B cell (primary cell): ENCODE measurements at regions not wholly inside any gene's neighbourhood (a gene's known extent, or its start where the extent isn't known, plus 50 kb on each side); places are given as distances from the start of the nearest gene placed in this dataset.

Experiments used
- EZH2 ChIP-seq: IDR thresholded peaks from 2 replicates; pipeline ENCODE4 v1.6.1; 2012; ENCODE audit warnings: borderline replicate concordance, low read depth, mild to moderate bottlenecking, moderate library complexity, low read length; ENCODE audit not compliant: insufficient read depth, poor library complexity, severe bottlenecking
- TF ChIP-seq, protein P1 (sequence below): fragments of 200-600 bp; IDR thresholded peaks from one replicate; pipeline ENCODE4 v1.8.0; 2022; ENCODE audit warnings: antibody characterized with exemption, mild to moderate bottlenecking

DNA sequence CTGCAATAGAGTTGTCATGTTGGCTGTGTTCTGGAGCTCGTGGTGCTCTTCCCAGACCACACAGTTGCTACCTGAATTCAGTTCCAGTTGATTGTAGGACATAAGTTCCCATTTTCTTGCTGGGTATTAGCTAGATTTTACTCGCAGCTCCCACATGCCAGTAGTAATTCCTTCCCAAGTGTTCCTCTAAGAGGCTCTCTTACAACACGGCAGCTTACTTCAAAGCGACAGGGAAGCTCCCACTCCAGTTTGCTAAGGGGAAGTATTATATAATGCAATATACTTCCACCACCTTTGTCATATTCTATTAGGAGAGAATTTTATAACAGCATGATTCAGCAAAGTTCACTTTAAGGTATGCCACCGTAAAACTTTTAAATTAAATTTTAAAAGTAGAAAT, 623.0 kb downstream of the SLCO4C1 start:
- TF ChIP-seq, protein P1, sequence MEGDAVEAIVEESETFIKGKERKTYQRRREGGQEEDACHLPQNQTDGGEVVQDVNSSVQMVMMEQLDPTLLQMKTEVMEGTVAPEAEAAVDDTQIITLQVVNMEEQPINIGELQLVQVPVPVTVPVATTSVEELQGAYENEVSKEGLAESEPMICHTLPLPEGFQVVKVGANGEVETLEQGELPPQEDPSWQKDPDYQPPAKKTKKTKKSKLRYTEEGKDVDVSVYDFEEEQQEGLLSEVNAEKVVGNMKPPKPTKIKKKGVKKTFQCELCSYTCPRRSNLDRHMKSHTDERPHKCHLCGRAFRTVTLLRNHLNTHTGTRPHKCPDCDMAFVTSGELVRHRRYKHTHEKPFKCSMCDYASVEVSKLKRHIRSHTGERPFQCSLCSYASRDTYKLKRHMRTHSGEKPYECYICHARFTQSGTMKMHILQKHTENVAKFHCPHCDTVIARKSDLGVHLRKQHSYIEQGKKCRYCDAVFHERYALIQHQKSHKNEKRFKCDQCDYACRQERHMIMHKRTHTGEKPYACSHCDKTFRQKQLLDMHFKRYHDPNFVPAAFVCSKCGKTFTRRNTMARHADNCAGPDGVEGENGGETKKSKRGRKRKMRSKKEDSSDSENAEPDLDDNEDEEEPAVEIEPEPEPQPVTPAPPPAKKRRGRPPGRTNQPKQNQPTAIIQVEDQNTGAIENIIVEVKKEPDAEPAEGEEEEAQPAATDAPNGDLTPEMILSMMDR, result no peak
- no peak for TF ChIP-seq EZH2
